ENCODE measurements at regions not wholly inside any gene's neighbourhood (a gene's known extent, or its start where the extent isn't known, plus 50 kb on each side); places are given as distances from the start of the nearest gene placed in this dataset.

GRCh38 chr9:95574866-95575553, 58.2 kb upstream of the PTCH1 start:
- Mint-ChIP-seq H3K4me3 (no peak overlapping the region), H3K4me1 (ENCODE audit: low read depth) (peaks cover 13% of the 10 kb centered on the region), H3K27ac (no peak overlapping the region), H3K27me3 (peaks cover 26% of the 10 kb centered on the region), H3K9me3 (no peaks in the 10 kb centered on the region), H3K36me3 (ENCODE audit: low read depth) (no peaks in the 10 kb centered on the region)
- peaks cover 0 to 3% of the 10 kb centered on the region in 2 experiments for H3K9me3 ChIP-seq (ENCODE audit: control insufficient read depth in 1 of 2, insufficient read depth in 1 of 2, low read length in 2 of 2)
- no peaks in the 10 kb centered on the region for H3K36me3 ChIP-seq (ENCODE audit: insufficient read depth, low read length)
- no peak overlapping the region for H3K27ac ChIP-seq (ENCODE audit: low read depth in 1 of 2, low read length in 2 of 2)
- H3K27me3 ChIP-seq (ENCODE audit: control insufficient read depth in 1 of 2, insufficient read depth in 2 of 2, low read length in 2 of 2): peaks cover 3 to 16% of the 10 kb centered on the region in 2 experiments
- H3K4me1 ChIP-seq (ENCODE audit: insufficient read depth, low read length): peaks cover 8% of the 10 kb centered on the region
- TF ChIP-seq CTCF (IDR thresholded peaks at IDR 0.05): no peak
- DNase-seq (no peak), ATAC-seq (ENCODE audit: poor library complexity) (no peak)
- H3K4me3 ChIP-seq (ENCODE audit: low read length): no peak overlapping the region
- ChIA-PET CTCF (no interaction called here), POLR2A (no interaction called here)
- intact Hi-C loops (cut with DNase I, micrococcal nuclease): no loop called here

GRCh38 chr9:95574176-95574575, 57.4 kb upstream of the PTCH1 start:
- H3K4me1 Mint-ChIP-seq (ENCODE audit: low read depth): peaks cover 17% of the 10 kb centered on the region

GRCh38 chr9:95573463-95573862, 56.7 kb upstream of the PTCH1 start:
- H3K9me3 ChIP-seq (ENCODE audit: control insufficient read depth in 1 of 2, insufficient read depth in 1 of 2, low read length in 2 of 2): peaks cover 0 to 8% of the 10 kb centered on the region in 2 experiments
- ChIA-PET POLR2A (no interaction called here), CTCF (no interaction called here)
- no peak overlapping the region for H3K27ac ChIP-seq (ENCODE audit: low read depth in 1 of 2, low read length in 2 of 2)
- H3K4me1 ChIP-seq (ENCODE audit: insufficient read depth, low read length): peaks cover 10% of the 10 kb centered on the region
- Mint-ChIP-seq H3K9me3 (no peaks in the 10 kb centered on the region), H3K4me1 (ENCODE audit: low read depth) (peaks cover 17% of the 10 kb centered on the region), H3K27ac (no peak overlapping the region), H3K27me3 (peaks cover 26% of the 10 kb centered on the region), H3K36me3 (ENCODE audit: low read depth) (no peaks in the 10 kb centered on the region), H3K4me3 (no peak overlapping the region)
- peaks cover 12 to 26% of the 10 kb centered on the region in 2 experiments for H3K27me3 ChIP-seq (ENCODE audit: control insufficient read depth in 1 of 2, insufficient read depth in 2 of 2, low read length in 2 of 2)
- no peak for TF ChIP-seq CTCF (IDR thresholded peaks at IDR 0.05)
- no peaks in the 10 kb centered on the region for H3K36me3 ChIP-seq (ENCODE audit: insufficient read depth, low read length)
- ATAC-seq (ENCODE audit: poor library complexity) (no peak), DNase-seq (no peak)
- intact Hi-C loops (cut with DNase I, micrococcal nuclease): no loop called here
- no peak overlapping the region for H3K4me3 ChIP-seq (ENCODE audit: low read length)

More at GRCh38 chr9:95574176-95574575, 57.4 kb upstream of the PTCH1 start:
- intact Hi-C loops (cut with DNase I, micrococcal nuclease): no loop called here
- H3K9me3 ChIP-seq (ENCODE audit: control insufficient read depth in 1 of 2, insufficient read depth in 1 of 2, low read length in 2 of 2): peaks cover 0 to 4% of the 10 kb centered on the region in 2 experiments
- H3K27ac ChIP-seq (ENCODE audit: low read depth in 1 of 2, low read length in 2 of 2): no peak overlapping the region
- no peak overlapping the region for H3K4me3 ChIP-seq (ENCODE audit: low read length)
- no peaks in the 10 kb centered on the region for H3K36me3 ChIP-seq (ENCODE audit: insufficient read depth, low read length)
- POLR2A ChIA-PET: no interaction called here
- peaks cover 10% of the 10 kb centered on the region for H3K4me1 ChIP-seq (ENCODE audit: insufficient read depth, low read length)
- DNase-seq: peak in 5 of 14 experiments; percentile 3 to 47 (median 31)
- H3K9me3 Mint-ChIP-seq: no peaks in the 10 kb centered on the region
- ATAC-seq (ENCODE audit: poor library complexity): no peak
- no peaks in the 10 kb centered on the region for H3K36me3 Mint-ChIP-seq (ENCODE audit: low read depth)
- no peak overlapping the region for H3K4me3 Mint-ChIP-seq
- H3K27me3 Mint-ChIP-seq: peaks cover 26% of the 10 kb centered on the region
- CTCF ChIA-PET: no interaction called here
- TF ChIP-seq CTCF (IDR thresholded peaks at IDR 0.05): no peak
- H3K27ac Mint-ChIP-seq: no peak overlapping the region
- H3K27me3 ChIP-seq (ENCODE audit: control insufficient read depth in 1 of 2, insufficient read depth in 2 of 2, low read length in 2 of 2): peaks cover 7 to 21% of the 10 kb centered on the region in 2 experiments
